ENCODE measurements at regions not wholly inside any gene's neighbourhood (a gene's known extent, or its start where the extent isn't known, plus 50 kb on each side); places are given as distances from the start of the nearest gene placed in this dataset.

- TF ChIP-seq CTCF (IDR thresholded peaks at IDR 0.05), result no peak
- Mint-ChIP-seq H3K4me1 (no peaks in the 10 kb centered on the region), H3K4me3 (no peak overlapping the region), H3K9me3 (no peaks in the 10 kb centered on the region), H3K36me3 (ENCODE audit: low read depth) (no peaks in the 10 kb centered on the region), H3K27me3 (peaks cover 41% of the 10 kb centered on the region), H3K27ac (no peak overlapping the region)
- intact Hi-C loops (cut with micrococcal nuclease), result no loop called here
- ChIA-PET CTCF (no interaction called here), POLR2A (no interaction called here)
- DNase-seq, result no peak
- ATAC-seq (ENCODE audit: low read depth), result no peak
These were observed 55.0 kb downstream of the TMEM30B start for GRCh38 chr14:61226015-61226654.

DNA sequence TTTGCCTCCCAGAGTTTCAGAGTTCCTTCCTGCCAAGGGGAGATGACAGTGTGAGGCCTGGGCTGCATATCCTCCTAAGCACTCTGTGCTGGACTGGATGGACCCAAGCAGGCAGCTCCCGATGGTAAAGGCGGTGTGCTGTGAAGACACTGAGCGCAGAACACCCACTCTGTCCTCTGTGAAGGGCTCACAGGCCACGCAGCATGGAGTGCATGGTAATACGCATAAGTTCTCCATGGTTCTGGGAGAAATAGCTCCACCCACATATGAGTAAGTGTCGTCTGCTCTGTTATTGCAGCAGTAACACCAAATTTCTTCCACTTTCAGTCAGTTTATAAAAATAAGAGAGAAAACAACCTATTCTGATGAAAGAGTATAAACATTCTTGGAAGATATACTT is 55.8 kb downstream of the TMEM30B start:
- ATAC-seq (ENCODE audit: low read depth) (no peak), DNase-seq (no peak)
- H3K27me3 Mint-ChIP-seq, result peaks cover 36% of the 10 kb centered on the region
- no peak overlapping the region for H3K27ac Mint-ChIP-seq
- H3K4me3 Mint-ChIP-seq, result no peak overlapping the region
- ChIA-PET CTCF (no interaction called here), POLR2A (no interaction called here)
- no peaks in the 10 kb centered on the region for H3K9me3 Mint-ChIP-seq
- H3K36me3 Mint-ChIP-seq (ENCODE audit: low read depth), result no peaks in the 10 kb centered on the region
- H3K4me1 Mint-ChIP-seq, result no peaks in the 10 kb centered on the region
- intact Hi-C loops (cut with micrococcal nuclease), result no loop called here
- TF ChIP-seq CTCF (IDR thresholded peaks at IDR 0.05), result no peak

DNA sequence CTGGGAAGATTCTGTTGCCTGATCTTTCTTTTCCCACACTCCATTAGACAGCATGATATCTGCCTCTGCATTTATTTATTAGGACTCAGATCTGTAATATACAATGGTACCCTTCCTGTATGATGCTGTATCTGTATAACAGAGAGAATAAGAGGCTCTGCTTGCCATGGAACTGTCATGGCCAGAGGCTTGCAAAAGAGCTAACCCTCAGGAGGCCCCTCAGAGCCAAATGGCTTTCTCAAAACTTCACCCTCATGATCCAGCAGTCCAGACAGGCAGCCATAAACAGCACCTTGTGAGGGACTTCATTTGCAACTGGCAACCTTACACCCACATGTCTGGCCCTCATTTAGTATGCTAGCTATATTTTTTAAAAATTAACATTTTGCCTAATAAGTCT is 57.6 kb downstream of the TMEM30B start:
- DNase-seq, result no peak
- H3K27me3 Mint-ChIP-seq, result peaks cover 34% of the 10 kb centered on the region
- H3K9me3 Mint-ChIP-seq, result no peaks in the 10 kb centered on the region
- H3K27ac Mint-ChIP-seq, result no peak overlapping the region
- POLR2A ChIA-PET, result no interaction called here
- H3K4me1 Mint-ChIP-seq, result no peaks in the 10 kb centered on the region
- intact Hi-C loops (cut with micrococcal nuclease), result no loop called here
- H3K36me3 Mint-ChIP-seq (ENCODE audit: low read depth), result no peaks in the 10 kb centered on the region
- CTCF ChIA-PET, result no interaction called here
- no peak overlapping the region for H3K4me3 Mint-ChIP-seq
- no peak for ATAC-seq (ENCODE audit: low read depth)
- TF ChIP-seq CTCF (IDR thresholded peaks at IDR 0.05), result no peak

- intact Hi-C loops (cut with micrococcal nuclease), result no loop called here
- ChIA-PET CTCF (no interaction called here), POLR2A (no interaction called here)
- Mint-ChIP-seq H3K4me3 (no peak overlapping the region), H3K27me3 (peaks cover 34% of the 10 kb centered on the region), H3K4me1 (no peaks in the 10 kb centered on the region), H3K36me3 (ENCODE audit: low read depth) (no peaks in the 10 kb centered on the region), H3K9me3 (no peaks in the 10 kb centered on the region), H3K27ac (no peak overlapping the region)
- no peak for ATAC-seq (ENCODE audit: low read depth)
- DNase-seq, result no peak
- no peak for TF ChIP-seq CTCF (IDR thresholded peaks at IDR 0.05)
These were observed 58.8 kb downstream of the TMEM30B start for GRCh38 chr14:61222388-61222787.

DNA sequence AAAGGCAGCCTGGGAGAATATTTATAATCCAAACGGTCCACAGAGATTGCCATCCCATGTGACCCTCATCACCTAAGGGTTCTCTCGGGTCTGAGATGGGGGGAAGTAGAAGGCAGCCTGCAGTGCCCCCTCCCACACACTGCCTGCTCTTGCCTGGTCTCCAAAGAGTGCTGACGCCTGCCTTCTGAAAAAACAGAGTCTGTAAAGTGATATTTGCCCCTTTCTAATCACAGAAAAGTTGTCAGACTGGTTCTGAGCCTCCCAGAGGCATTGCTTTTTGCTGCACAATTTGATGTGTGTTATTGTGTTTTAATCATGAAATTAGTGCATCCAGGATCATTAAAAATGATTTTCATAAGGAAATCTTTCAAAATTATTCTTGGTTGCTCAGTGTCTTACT is 59.2 kb downstream of the TMEM30B start:
- intact Hi-C loops (cut with micrococcal nuclease), result no loop called here
- H3K4me1 Mint-ChIP-seq, result no peaks in the 10 kb centered on the region
- no peak overlapping the region for H3K4me3 Mint-ChIP-seq
- no peak overlapping the region for H3K27ac Mint-ChIP-seq
- ATAC-seq (ENCODE audit: low read depth) (no peak), DNase-seq (no peak)
- no peaks in the 10 kb centered on the region for H3K9me3 Mint-ChIP-seq
- ChIA-PET POLR2A (no interaction called here), CTCF (no interaction called here)
- no peak for TF ChIP-seq CTCF (IDR thresholded peaks at IDR 0.05)
- no peaks in the 10 kb centered on the region for H3K36me3 Mint-ChIP-seq (ENCODE audit: low read depth)
- H3K27me3 Mint-ChIP-seq, result peaks cover 34% of the 10 kb centered on the region

Measured in activated B cell treated with CpG ODN at 0.5 μM for 24 hours (primary cell).